NB4 (cell line): ENCODE measurements at regions not wholly inside any gene's neighbourhood (a gene's known extent, or its start where the extent isn't known, plus 50 kb on each side); places are given as distances from the start of the nearest gene placed in this dataset.

ENCODE experiments used
- DNase-seq: peaks from one replicate; pipeline ENCODE4 v3.0.0; 2010; ENCODE audit warnings: low read depth
- H3K4me3 ChIP-seq: one replicate; pipeline ENCODE4 v1.5.1; 2011; ENCODE audit warnings: mild to moderate bottlenecking, low read depth, low read length, moderate library complexity
- MYC ChIP-seq: IDR thresholded peaks from 2 replicates; pipeline ENCODE4 v1.6.1; 2011; ENCODE audit warnings: low read depth, low read length
- POLR2A ChIP-seq: IDR thresholded peaks from 2 replicates; pipeline ENCODE4 v1.6.1; 2011; ENCODE audit warnings: mild to moderate bottlenecking; ENCODE audit not compliant: insufficient read length; ENCODE audit errors: extremely low read depth
- TF ChIP-seq, protein P1 (sequence below): IDR thresholded peaks from one replicate; pipeline ENCODE4 v1.5.1; 2012; ENCODE audit warnings: low read depth, low read length
- TF ChIP-seq, protein P2 (sequence below): IDR thresholded peaks from 2 replicates; pipeline ENCODE4 v1.6.1; 2011; ENCODE audit warnings: low read depth, low read length

DNA sequence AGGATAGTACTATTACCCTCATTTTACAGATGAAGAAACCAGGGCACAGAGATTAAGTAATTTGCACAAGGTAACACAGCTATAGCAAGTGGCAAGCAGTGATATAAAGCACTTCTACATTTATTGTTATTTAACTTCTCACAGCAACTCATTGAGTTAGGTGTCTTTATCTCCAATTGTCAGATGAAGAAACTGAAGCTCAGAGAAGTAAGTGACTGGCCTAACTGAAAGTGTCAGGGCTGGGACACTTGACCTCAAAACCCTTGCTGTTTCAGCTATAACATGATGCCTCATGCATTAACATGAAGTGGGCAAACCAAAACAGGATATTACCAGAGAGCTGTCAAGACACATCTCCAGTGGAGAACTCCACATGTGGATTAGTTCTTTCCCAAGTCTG is 65.8 kb upstream of the LEKR1 start:
- TF ChIP-seq MYC (no peak), POLR2A (no peak)
- TF ChIP-seq, protein P1, sequence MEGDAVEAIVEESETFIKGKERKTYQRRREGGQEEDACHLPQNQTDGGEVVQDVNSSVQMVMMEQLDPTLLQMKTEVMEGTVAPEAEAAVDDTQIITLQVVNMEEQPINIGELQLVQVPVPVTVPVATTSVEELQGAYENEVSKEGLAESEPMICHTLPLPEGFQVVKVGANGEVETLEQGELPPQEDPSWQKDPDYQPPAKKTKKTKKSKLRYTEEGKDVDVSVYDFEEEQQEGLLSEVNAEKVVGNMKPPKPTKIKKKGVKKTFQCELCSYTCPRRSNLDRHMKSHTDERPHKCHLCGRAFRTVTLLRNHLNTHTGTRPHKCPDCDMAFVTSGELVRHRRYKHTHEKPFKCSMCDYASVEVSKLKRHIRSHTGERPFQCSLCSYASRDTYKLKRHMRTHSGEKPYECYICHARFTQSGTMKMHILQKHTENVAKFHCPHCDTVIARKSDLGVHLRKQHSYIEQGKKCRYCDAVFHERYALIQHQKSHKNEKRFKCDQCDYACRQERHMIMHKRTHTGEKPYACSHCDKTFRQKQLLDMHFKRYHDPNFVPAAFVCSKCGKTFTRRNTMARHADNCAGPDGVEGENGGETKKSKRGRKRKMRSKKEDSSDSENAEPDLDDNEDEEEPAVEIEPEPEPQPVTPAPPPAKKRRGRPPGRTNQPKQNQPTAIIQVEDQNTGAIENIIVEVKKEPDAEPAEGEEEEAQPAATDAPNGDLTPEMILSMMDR: no peak
- TF ChIP-seq, protein P2, sequence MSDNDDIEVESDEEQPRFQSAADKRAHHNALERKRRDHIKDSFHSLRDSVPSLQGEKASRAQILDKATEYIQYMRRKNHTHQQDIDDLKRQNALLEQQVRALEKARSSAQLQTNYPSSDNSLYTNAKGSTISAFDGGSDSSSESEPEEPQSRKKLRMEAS: no peak
- peak; percentile 25 for DNase-seq
- no peak overlapping the region for H3K4me3 ChIP-seq

DNA sequence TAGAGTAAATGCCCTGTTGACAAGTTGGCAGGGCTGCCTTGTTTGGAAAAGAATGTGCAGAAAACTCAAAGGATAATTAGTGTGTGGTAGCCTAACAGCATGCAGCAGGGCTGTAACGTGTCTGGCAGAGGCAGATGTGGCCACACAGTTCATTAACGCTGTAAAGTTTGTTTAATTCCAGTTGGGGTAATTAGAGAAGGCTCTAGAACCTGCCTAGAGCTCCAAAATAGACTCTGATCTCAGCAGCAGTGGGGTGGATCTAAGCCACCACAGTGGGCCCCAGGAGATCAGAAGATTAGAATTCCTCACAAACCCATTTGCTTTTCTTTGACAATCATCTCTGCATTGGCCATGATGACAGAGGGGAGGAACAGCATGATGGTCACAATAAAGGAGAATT is 65.1 kb upstream of the LEKR1 start:
- no peak overlapping the region for H3K4me3 ChIP-seq
- no peak for TF ChIP-seq POLR2A
- no peak for TF ChIP-seq MYC
- TF ChIP-seq, protein P2: no peak
- TF ChIP-seq, protein P1: no peak
- no peak for DNase-seq

DNA sequence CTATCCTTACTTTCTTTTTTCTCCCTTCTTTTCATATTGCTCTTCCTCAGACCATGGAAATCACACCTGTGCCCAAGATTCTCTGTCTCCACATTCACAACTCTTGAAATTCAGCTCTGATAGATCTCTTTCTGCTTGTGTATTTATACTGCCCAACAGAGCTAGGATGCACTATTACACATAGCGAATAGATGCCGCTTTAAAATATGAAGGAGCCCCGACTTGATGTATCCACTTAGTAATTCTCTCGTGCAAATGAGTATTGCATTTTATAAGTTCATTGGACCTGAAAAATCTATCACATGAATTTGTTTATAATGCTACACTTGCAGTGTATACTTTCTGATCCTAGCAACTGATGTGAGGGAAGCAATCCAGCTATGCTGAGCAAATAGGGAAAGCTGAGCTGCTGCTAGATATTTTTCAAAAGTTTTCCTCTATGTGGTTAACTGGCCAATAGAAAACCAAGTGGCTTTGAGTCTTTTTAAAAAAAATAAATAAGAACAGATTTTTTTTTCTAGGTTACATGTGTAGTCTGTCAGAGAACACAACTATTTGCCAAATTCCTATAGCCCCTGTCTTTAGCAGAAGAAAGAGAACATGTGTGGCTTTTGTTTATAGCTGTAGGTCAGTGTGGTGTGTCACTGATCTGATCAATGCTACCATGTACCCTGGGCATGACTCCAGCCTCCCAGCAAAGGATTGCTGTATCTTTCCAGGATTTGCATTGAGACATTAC is 64.3 kb upstream of the LEKR1 start:
- TF ChIP-seq, protein P2: no peak
- no peak for TF ChIP-seq POLR2A
- TF ChIP-seq, protein P1: no peak
- TF ChIP-seq MYC: no peak
- no peak for DNase-seq
- H3K4me3 ChIP-seq: no peak overlapping the region

DNA sequence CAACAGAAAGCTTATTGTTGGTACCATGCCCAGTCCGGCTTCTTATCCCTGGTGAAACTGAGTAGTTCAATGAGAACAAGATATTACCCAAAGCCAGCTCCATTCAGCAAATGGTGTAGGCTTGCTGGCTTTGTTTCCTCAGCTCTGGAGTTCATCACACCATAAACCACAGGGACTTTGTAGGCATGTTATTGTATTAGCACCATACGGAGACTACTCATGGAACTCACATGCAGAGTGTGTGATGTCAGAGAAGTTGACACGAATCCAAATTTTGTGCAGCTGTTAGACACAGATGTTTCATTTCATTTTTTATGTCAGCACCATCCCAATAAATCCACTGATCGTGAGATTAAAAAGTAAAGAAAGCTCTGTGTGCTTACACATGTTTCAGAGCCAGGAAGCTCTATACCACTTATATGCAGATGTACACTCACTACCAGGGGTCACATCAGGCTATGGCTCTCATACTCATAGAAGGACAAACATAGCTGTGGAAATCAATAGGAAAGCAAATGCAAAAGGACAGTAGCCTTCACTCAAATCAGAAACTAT is 63.4 kb upstream of the LEKR1 start:
- TF ChIP-seq, protein P2: no peak
- TF ChIP-seq POLR2A (no peak), MYC (no peak)
- TF ChIP-seq, protein P1: no peak
- no peak overlapping the region for H3K4me3 ChIP-seq
- DNase-seq: no peak

DNA sequence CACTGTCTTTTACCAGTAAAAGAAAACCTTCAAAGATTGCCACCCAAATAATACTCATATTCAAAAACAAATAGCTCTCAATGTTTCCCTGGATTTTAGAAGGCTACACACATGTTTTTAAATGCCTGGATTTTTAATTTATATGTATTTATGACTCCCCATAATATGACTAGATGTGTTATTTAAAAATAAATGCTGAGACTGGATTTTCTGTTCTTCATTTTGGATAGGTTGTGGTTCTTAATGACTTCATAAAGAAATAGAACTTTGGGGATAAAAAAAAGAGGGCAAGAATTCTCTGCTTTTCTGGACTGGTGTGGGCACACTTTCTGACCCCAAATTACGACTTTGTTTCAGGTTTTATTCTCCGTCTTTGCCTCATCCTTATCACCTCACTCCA is 62.8 kb upstream of the LEKR1 start:
- DNase-seq: no peak
- no peak overlapping the region for H3K4me3 ChIP-seq
- TF ChIP-seq, protein P2: no peak
- TF ChIP-seq MYC (no peak), POLR2A (no peak)
- TF ChIP-seq, protein P1: no peak
